ENCODE measurements at regions not wholly inside any gene's neighbourhood (a gene's known extent, or its start where the extent isn't known, plus 50 kb on each side); places are given as distances from the start of the nearest gene placed in this dataset.
A peak's percentile ranks its signal among the peaks of the same experiment; 100 is the strongest.

GRCh38 chr3:75260-75659 is 121.3 kb upstream of the CHL1 start:
- no peak for DNase-seq

DNA sequence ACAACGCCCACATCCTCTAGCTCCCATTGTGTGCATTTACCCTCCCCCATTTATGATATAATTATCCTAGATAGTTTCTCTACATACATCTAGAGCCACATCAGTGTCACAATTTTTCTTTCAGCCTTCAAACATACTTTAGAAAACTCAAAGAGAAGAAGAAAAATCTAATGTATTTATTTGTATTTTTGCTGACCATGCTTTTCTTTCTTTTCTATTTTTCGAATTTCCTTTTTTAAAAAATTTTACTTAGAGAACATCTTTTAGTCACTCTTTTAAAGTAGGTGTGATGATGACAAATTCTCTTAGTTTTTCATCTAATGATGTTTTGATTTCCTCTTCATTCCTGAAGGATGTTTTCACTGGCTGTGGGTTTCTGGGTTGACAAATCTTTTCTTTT is 117.0 kb upstream of the CHL1 start:
- no peak for DNase-seq

GRCh38 chr3:82508-82907 is 114.1 kb upstream of the CHL1 start:
- DNase-seq: no peak

GRCh38 chr3:83096-83495 is 113.5 kb upstream of the CHL1 start:
- no peak for DNase-seq

GRCh38 chr3:85180-85579 is 111.4 kb upstream of the CHL1 start:
- DNase-seq: no peak

GRCh38 chr3:88267-88666 is 108.3 kb upstream of the CHL1 start:
- no peak for DNase-seq

- DNase-seq: no peak
Observed at GRCh38 chr3:93746-94145, 102.8 kb upstream of the CHL1 start.

DNA sequence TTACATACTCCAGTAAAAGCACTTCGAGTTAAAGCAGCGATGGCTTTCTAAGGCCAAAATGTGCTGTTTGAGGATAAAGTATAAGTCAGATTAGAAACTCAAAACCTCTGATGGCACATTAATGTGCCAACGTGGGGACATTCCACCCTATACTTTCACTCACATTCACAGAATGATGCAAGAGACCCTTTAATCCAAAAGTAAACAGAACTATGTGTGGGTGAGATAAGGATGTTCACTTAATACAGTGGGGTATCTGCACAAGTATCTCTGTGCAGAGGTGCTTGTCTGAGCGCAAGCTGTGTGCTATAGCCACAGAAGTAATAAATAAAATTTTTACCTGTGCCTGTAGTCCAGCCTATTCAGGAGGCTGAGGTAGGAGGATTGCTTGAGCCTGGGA is 100.3 kb upstream of the CHL1 start:
- no peak for DNase-seq

DNA sequence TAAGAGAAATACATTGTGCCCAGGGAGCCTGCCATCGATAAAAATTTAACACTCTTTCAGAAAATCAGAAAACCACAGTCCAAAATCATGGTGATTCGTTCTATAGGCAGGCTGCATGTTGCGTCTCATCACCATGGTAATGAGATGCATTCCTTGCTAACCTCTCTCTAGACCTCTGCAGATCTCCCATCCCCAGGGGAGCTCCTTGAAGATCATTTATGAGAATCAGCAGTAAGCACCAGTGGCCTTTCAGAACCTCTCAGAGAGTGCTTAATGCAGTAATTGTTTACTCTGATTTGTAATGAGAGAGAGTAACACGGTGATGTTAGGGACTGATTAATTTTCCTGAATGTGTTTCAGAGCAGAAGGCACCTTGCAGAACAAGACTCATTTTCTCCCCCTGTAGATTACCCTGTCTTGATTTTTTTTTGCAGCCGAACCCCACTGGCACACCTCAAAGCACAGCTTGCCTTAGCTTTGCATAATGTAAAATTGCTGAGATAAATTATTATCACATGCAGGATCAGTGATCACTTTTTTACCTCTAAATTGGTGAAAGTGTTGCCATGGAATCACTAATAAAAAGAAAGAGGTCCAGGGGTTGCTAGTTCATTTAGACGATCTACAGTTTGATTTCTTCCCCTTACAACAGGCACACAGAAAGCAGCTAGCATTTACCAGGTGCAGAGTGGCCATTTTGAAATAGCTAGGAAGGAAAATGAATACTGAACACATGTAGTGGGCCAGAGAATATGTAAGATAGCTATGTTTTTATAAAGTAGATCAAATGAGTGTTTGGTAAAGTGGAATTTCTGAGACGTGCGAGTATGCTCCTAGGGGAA is 98.9 kb upstream of the CHL1 start:
- no peak for DNase-seq

DNA sequence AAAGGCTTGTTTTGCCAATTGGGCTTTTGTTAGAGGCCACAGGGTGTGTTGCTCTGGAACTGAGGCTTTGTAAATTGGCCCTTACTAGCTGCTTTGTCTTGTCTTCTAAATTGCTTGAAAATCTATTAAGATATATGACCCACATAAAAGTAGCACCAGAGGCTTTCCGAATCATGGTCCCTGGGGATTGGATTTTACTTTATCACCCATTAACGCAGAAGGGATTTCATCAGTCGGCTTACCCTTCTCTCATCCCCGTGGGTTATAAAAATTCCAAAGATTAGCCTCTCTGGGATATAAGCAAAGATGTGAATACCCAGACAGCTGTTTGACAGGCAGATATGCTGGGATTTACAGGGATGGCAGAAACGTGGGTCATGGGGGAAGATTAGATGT is 98.3 kb upstream of the CHL1 start:
- DNase-seq: no peak

GRCh38 chr3:99506-99905 is 97.1 kb upstream of the CHL1 start:
- DNase-seq: peak in 1 of 56 donors; percentile 10

GRCh38 chr3:102484-102883 is 94.1 kb upstream of the CHL1 start:
- no peak for DNase-seq

- DNase-seq: no peak
Observed at GRCh38 chr3:103991-104390, 92.6 kb upstream of the CHL1 start.

DNA sequence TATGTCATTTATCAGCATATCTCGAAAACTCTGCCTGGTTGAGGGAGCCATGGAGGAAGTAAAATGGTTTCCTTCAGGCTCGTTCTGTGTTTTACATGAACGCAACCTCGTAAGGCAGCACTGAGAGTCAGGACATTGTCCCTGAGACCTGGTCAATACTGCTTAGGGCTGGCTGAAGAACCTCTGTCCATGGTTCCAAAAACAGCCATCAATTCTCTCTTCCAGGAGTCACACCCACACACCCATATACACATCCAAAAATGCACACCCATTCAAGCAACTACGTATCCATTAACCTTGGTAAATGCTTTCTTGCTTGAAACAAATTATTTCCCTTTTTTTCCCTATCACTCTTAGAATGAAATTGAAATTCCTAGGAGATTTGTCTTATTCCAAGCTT is 91.0 kb upstream of the CHL1 start:
- DNase-seq: no peak

GRCh38 chr3:106619-107018 is 89.9 kb upstream of the CHL1 start:
- no peak for DNase-seq

DNA sequence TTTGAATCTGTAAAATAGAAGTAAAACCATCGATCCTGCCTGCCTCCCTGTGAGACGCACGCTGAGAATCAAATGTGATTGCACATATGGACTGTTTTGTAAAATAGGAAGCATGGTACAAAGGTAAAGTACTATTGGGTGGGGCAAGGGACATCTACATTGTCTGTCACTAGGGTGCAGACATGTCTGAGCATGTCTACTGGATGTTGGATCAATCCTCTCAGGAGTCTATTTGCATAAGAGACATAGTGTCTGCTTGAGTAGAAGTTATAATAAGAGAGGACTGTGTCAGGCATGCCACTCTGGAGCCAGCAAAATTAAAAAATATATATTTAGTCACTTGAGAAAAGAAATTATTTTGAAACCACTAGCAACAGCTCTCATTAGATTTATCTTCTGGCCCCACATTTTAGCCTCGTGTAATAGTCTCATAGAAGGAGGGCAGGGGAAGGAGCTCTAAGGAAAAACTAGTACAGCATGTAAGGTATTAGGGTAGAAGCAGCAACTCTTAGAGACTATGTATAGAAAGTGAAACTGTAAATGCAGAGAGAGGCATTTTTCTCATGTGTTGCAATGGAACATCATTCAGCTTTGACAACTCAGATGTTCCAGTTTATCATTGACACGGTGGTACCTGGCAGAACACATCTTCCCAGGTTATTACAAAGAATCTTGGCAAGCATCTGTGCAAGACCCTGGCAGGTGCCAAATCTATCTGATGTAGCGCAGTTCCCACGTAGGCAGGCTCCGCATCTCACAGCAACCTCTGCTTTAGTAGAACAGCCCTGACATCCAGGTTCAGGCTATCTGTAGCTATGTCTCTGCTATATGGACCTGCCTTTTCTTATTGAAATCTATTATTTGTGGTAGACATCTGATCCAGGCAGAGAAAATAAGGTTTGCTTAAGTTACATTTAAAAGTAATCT is 85.2 kb upstream of the CHL1 start:
- DNase-seq: no peak

- DNase-seq: no peak
Observed at GRCh38 chr3:112773-113172, 83.8 kb upstream of the CHL1 start.

DNA sequence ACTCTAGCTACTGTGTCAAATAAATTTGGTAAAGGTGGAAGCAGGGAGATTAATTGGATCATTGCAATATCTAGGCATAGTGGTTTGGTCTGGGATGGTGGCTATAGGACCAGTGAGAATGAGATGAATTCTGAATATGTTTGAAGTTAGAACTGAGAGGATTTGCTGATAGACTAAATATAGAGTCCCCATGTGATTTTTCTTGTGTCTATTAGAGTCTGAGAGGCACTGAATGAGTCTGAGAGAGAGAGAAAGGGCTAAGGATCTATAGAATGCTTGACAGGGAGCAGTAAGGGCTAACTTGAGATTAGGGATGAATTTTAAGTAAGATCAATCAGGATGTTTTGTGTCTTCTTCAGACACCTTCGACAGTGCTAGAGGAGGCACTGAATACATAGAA is 77.9 kb upstream of the CHL1 start:
- DNase-seq: no peak

DNA sequence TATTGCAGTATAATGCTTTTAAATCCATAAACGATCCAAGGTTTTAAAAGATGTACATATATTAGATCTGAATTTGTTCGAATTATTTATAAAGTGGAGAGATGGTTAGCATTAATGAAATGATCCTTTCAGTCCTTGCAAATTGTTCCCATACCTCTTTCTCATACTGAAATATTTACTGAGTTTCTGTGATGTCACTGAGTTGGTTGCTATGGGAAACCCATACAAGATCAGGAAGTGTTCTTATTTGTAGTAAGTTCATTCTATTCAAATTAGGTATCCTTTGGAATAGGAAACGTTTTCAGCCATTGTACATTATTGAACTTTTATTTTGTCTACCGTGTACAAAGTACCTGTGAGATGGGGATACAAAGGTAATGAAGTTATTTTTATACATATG is 73.2 kb upstream of the CHL1 start:
- no peak for DNase-seq

GRCh38 chr3:124557-125179 is 71.9 kb upstream of the CHL1 start:
- DNase-seq: no peak

DNA sequence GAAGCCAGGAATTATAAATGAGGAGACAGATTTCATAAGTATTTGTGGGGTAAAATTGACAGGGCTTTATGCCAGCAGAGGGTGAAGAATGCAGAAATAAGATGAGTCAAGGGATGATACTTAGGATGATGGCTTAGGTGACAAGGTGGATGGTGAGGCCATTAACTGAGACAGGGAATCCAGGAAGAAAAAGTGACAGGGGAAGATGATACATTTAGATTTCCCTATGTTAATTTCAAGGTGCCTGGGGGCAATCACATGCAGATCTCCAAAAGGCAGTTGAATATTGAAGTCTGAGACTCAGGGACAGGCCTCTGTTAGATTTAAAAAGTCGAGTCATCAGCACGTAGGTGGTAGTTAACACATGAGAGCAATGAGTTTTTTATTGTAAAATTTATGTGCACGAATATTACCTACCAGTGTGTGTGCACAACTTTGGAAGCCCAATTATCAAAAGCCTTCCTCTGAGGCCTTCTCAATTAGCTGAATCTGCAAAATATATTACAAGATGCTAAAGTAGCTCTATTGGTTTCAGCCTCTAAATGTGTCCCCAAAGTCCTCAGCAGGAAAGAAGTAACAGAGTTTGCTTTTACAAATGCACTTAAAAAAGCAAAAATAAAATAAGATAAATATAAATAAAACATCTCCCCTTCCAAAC is 67.9 kb upstream of the CHL1 start:
- no peak for DNase-seq

Measured in amygdala (tissue), 56 donors.